ENCODE measurements at regions not wholly inside any gene's neighbourhood (a gene's known extent, or its start where the extent isn't known, plus 50 kb on each side); places are given as distances from the start of the nearest gene placed in this dataset.

GRCh38 chr5:174337276-174338184 is 292.0 kb downstream of the NSG2 start:
- peaks cover 6 to 31% (median 25%) of the 10 kb centered on the region in 11 experiments; a peak in 20 of 22 replicates for H3K27me3 ChIP-seq
- H3K4me1 ChIP-seq: no peaks in the 10 kb centered on the region
- H3K9me3 ChIP-seq (replicated peaks in 1 of 11): no peaks in the 10 kb centered on the region
- no peak overlapping the region for H3K27ac ChIP-seq
- H3K4me2 ChIP-seq: no peak overlapping the region
- peaks cover 0 to 4% (median 0%) of the 10 kb centered on the region in 11 experiments; a peak in 1 of 22 replicates for H4K20me1 ChIP-seq
- no peak overlapping the region for H3K9ac ChIP-seq
- no peak overlapping the region for H3K4me3 ChIP-seq
- H3K36me3 ChIP-seq: no peaks in the 10 kb centered on the region
- no peak for TF ChIP-seq Cebpa-rat (IDR thresholded peaks at IDR 0.05)

DNA sequence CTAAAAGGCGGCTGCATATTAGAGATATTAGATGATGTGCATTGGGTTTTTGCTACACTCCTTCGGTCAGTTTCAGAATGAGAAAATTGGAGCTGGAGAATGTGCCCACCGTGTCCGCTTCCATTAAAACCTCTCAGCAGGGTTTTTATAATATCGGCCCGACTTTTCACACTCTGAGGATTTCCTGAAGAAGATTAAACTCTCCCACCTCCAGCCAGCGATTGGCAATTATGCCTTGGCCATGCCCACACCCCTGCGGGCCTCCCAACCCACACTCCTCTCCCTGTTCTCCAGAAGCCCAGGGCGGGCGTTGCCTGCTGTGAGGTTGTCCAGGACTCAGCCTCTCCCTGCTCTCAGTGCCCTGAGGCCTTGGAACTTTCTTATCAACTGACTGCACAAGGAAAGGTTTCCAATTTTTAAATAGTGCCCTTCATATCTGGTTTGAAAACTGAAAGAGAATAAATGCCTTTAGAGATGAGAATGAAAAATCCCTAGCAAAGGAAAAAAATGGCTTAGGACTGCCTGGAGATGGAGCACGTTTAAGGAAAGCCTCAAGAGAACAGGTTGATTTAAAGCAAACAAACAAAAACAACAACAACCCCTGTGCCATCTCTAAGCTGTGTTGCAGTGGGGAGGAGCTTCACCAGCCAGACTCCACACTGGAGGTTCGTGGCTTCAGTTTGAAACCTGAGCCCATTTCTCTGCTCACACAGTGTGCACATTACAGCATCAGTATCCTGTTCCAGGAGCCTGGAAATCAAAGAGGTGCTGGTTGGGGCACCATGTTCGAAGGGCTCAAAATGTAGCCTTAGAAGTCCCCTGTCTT is 292.9 kb downstream of the NSG2 start:
- no peak overlapping the region for H3K27ac ChIP-seq
- H3K4me3 ChIP-seq: no peak overlapping the region
- H3K36me3 ChIP-seq: no peaks in the 10 kb centered on the region
- H3K9me3 ChIP-seq (replicated peaks in 1 of 11): no peaks in the 10 kb centered on the region
- H4K20me1 ChIP-seq: peaks cover 0 to 4% (median 0%) of the 10 kb centered on the region in 11 experiments; a peak in 1 of 22 replicates
- no peaks in the 10 kb centered on the region for H3K4me1 ChIP-seq
- H3K4me2 ChIP-seq: no peak overlapping the region
- peaks cover 6 to 31% (median 25%) of the 10 kb centered on the region in 11 experiments; a peak in 20 of 22 replicates for H3K27me3 ChIP-seq
- no peak overlapping the region for H3K9ac ChIP-seq
- TF ChIP-seq Cebpa-rat (IDR thresholded peaks at IDR 0.05): no peak

- H3K27ac ChIP-seq: no peak overlapping the region
- H4K20me1 ChIP-seq: peaks cover 0 to 4% (median 0%) of the 10 kb centered on the region in 11 experiments; a peak in 1 of 22 replicates
- no peak overlapping the region for H3K9ac ChIP-seq
- H3K4me1 ChIP-seq: no peaks in the 10 kb centered on the region
- H3K36me3 ChIP-seq: no peaks in the 10 kb centered on the region
- H3K4me3 ChIP-seq: no peak overlapping the region
- H3K4me2 ChIP-seq: no peak overlapping the region
- no peak for TF ChIP-seq Cebpa-rat (IDR thresholded peaks at IDR 0.05)
- peaks cover 6 to 31% (median 25%) of the 10 kb centered on the region in 11 experiments; a peak in 20 of 22 replicates for H3K27me3 ChIP-seq
- no peaks in the 10 kb centered on the region for H3K9me3 ChIP-seq (replicated peaks in 1 of 11)
Measured at GRCh38 chr5:174339130-174339529, 293.6 kb downstream of the NSG2 start.

DNA sequence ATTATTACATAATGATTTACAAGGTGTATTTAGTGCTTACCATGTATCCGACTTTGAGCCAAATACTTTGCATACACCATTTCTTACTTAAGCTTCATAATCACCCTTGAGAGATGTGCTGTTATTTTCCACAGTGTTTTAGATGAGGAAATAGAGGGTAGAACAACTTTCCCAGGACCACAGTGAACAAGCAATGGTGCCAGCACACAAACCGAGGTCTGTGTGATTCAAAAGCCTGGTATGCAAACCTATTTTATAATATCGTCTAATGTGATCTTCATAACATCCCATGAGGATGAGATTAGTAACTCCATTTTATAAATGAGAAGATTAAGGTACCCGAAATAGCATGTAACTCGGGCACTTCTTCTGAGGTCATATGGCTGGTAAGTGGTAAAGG is 294.7 kb downstream of the NSG2 start:
- Histone ChIP-seq H3K4me2 (no peak overlapping the region), H3K9me3 (replicated peaks in 1 of 11) (no peaks in the 10 kb centered on the region), H3K4me1 (no peaks in the 10 kb centered on the region), H3K27me3 (peaks cover 6 to 31% (median 25%) of the 10 kb centered on the region in 11 experiments; a peak in 20 of 22 replicates), H3K36me3 (no peaks in the 10 kb centered on the region), H4K20me1 (peaks cover 0 to 4% (median 0%) of the 10 kb centered on the region in 11 experiments; a peak in 1 of 22 replicates), H3K9ac (no peak overlapping the region), H3K27ac (no peak overlapping the region), H3K4me3 (no peak overlapping the region)
- TF ChIP-seq Cebpa-rat (IDR thresholded peaks at IDR 0.05): no peak

GRCh38 chr5:174342696-174343095 is 297.2 kb downstream of the NSG2 start:
- H3K4me3 ChIP-seq: no peak overlapping the region
- H3K9ac ChIP-seq: no peak overlapping the region
- no peak overlapping the region for H3K4me2 ChIP-seq
- H4K20me1 ChIP-seq: peaks cover 0 to 4% (median 0%) of the 10 kb centered on the region in 11 experiments; a peak in 2 of 22 replicates
- H3K9me3 ChIP-seq (replicated peaks in 1 of 11): no peaks in the 10 kb centered on the region
- H3K36me3 ChIP-seq: no peaks in the 10 kb centered on the region
- H3K27me3 ChIP-seq: peaks cover 6 to 17% (median 15%) of the 10 kb centered on the region in 11 experiments; a peak in 20 of 22 replicates
- no peak for TF ChIP-seq Cebpa-rat (IDR thresholded peaks at IDR 0.05)
- no peaks in the 10 kb centered on the region for H3K4me1 ChIP-seq
- H3K27ac ChIP-seq: no peak overlapping the region

- H3K36me3 ChIP-seq: no peaks in the 10 kb centered on the region
- no peaks in the 10 kb centered on the region for H3K4me1 ChIP-seq
- H4K20me1 ChIP-seq: peaks cover 0 to 4% (median 0%) of the 10 kb centered on the region in 11 experiments; a peak in 2 of 22 replicates
- no peak overlapping the region for H3K4me3 ChIP-seq
- no peak overlapping the region for H3K4me2 ChIP-seq
- H3K9ac ChIP-seq: no peak overlapping the region
- H3K27me3 ChIP-seq: peaks cover 0 to 6% (median 4%) of the 10 kb centered on the region in 11 experiments; a peak in 17 of 22 replicates
- no peak for TF ChIP-seq Cebpa-rat (IDR thresholded peaks at IDR 0.05)
- H3K27ac ChIP-seq: no peak overlapping the region
- H3K9me3 ChIP-seq (replicated peaks in 1 of 11): no peaks in the 10 kb centered on the region
Measured at GRCh38 chr5:174343826-174344225, 298.3 kb downstream of the NSG2 start.

GRCh38 chr5:174344335-174344734 is 298.8 kb downstream of the NSG2 start:
- H3K9me3 ChIP-seq (replicated peaks in 1 of 11): no peaks in the 10 kb centered on the region
- H3K36me3 ChIP-seq: no peaks in the 10 kb centered on the region
- H4K20me1 ChIP-seq: peaks cover 0 to 1% (median 0%) of the 10 kb centered on the region in 11 experiments; a peak in 2 of 22 replicates
- H3K4me2 ChIP-seq: no peak overlapping the region
- H3K9ac ChIP-seq: no peak overlapping the region
- H3K27ac ChIP-seq: no peak overlapping the region
- no peak overlapping the region for H3K4me3 ChIP-seq
- H3K4me1 ChIP-seq: no peaks in the 10 kb centered on the region
- TF ChIP-seq Cebpa-rat (IDR thresholded peaks at IDR 0.05): no peak
- H3K27me3 ChIP-seq: peaks cover 0 to under 1% (median 0%) of the 10 kb centered on the region in 11 experiments; a peak in 1 of 22 replicates

DNA sequence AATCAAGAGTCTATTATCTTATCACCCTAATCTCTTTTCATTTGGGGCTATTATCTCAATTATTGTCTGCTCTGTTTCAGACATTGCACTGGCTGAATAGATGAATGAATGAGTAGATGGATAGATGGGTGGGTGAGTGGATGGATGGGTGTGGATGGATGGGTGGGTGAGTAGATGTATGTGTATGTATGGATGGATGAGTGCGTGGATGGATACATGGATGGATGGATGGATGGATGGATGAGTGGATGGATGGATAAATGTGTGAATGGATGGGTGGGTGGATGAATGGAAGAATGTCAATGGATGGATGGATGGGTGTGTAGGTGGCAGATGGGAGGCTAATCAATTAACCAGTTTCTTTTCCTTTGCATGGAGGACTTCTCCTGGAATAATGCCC is 301.7 kb downstream of the NSG2 start:
- H3K9me3 ChIP-seq (replicated peaks in 1 of 11): no peaks in the 10 kb centered on the region
- no peak for TF ChIP-seq Cebpa-rat (IDR thresholded peaks at IDR 0.05)
- H3K4me1 ChIP-seq: no peaks in the 10 kb centered on the region
- H3K27ac ChIP-seq: no peak overlapping the region
- H3K27me3 ChIP-seq: no peaks in the 10 kb centered on the region
- H3K4me3 ChIP-seq: no peak overlapping the region
- H3K9ac ChIP-seq: no peak overlapping the region
- H3K4me2 ChIP-seq: no peak overlapping the region
- H3K36me3 ChIP-seq: no peaks in the 10 kb centered on the region
- H4K20me1 ChIP-seq: no peaks in the 10 kb centered on the region; a peak in 1 of 22 replicates
